H1 (cell line): ENCODE measurements at regions not wholly inside any gene's neighbourhood (a gene's known extent, or its start where the extent isn't known, plus 50 kb on each side); places are given as distances from the start of the nearest gene placed in this dataset.

ENCODE experiments used
- CTCF ChIA-PET: fragments of 300-600 bp; sonication (Branson Sonifier 250); formaldehyde crosslinking; loops from one replicate; lab custom pipeline; 2021; ENCODE audit not compliant: partially characterized antibody; lab: Charles Lee
- POLR2A ChIA-PET: fragments of 300-600 bp; sonication (Branson Sonifier 250); formaldehyde crosslinking; loops from one replicate; lab custom pipeline; 2021; ENCODE audit warnings: inconsistent platforms; ENCODE audit not compliant: partially characterized antibody; lab: Charles Lee
- DNase-seq, 2 experiments: peaks; one replicate each; pipeline versions ENCODE4 v3.0.0 to v3.0.0-alpha.2; 2010 to 2022; ENCODE audit warnings: low spot score in 2 of 2, low read depth in 1 of 2, mixed read lengths in 1 of 2
- FAIRE-seq: peaks from 2 replicates; lab custom pipeline; 2011; peaks lifted over from hg19 to GRCh38; lab: Jason Lieb, UNC
- H2AFZ ChIP-seq: 2 replicates; pipeline ENCODE4 v1.8.1; 2012; ENCODE audit warnings: low read length, inconsistent platforms
- H2AK5ac ChIP-seq: 2 replicates; pipeline ENCODE4 v1.6.1; 2013; ENCODE audit warnings: low read depth, low read length
- H2BK120ac ChIP-seq: replicated peaks from 2 replicates; pipeline ENCODE3; 2013; ENCODE audit warnings: low read depth, low read length, inconsistent platforms
- H2BK12ac ChIP-seq: 2 replicates; pipeline ENCODE4 v1.6.1; 2013; ENCODE audit warnings: low read depth, low read length
- H2BK15ac ChIP-seq: 2 replicates; pipeline ENCODE4 v1.6.1; 2013; ENCODE audit warnings: low read length
- H2BK20ac ChIP-seq: 2 replicates; pipeline ENCODE4 v1.6.1; 2013; ENCODE audit warnings: low read length
- H2BK5ac ChIP-seq: 2 replicates; pipeline ENCODE4 v1.6.1; 2013; ENCODE audit warnings: low read depth, low read length
- H3K14ac ChIP-seq: 2 replicates; pipeline ENCODE4 v1.6.1; 2013; ENCODE audit warnings: inconsistent platforms; ENCODE audit not compliant: insufficient read length
- H3K18ac ChIP-seq: 2 replicates; pipeline ENCODE4 v1.6.1; 2013; ENCODE audit warnings: low read length; ENCODE audit errors: extremely low read depth
- H3K23ac ChIP-seq: 2 replicates; pipeline ENCODE4 v1.6.1; 2013; ENCODE audit warnings: inconsistent platforms; ENCODE audit not compliant: insufficient read length
- H3K23me2 ChIP-seq: 2 replicates; pipeline ENCODE4 v1.6.1; 2013; ENCODE audit warnings: low read depth, low read length
- H3K27ac ChIP-seq: 2 replicates; pipeline ENCODE4 v1.6.1; 2011; ENCODE audit warnings: low read depth, low read length, inconsistent platforms
- H3K27me3 ChIP-seq, 4 experiments: replicated peaks in 1 of 4; 1 replicate in 1 of 4; 2 replicates in 3 of 4; pipeline versions ENCODE4 v1.6.1 to v1.8.1; 2011 to 2013; ENCODE audit warnings: low read length in 3 of 4, mild to moderate bottlenecking in 3 of 4, inconsistent platforms in 2 of 4, mixed read lengths in 2 of 4, moderate library complexity in 1 of 4; ENCODE audit not compliant: control insufficient read depth in 3 of 4, insufficient read depth in 3 of 4; ENCODE audit errors: extremely low read depth in 1 of 4
- H3K36me3 ChIP-seq, 4 experiments: 2 replicates each; pipeline versions ENCODE4 v1.6.1 to v1.8.1; 2011 to 2013; ENCODE audit warnings: mild to moderate bottlenecking in 4 of 4, low read length in 3 of 4, moderate library complexity in 2 of 4, control low read depth in 1 of 4, inconsistent platforms in 1 of 4; ENCODE audit not compliant: insufficient read depth in 4 of 4, control insufficient read depth in 2 of 4
- H3K4ac ChIP-seq: replicated peaks from 2 replicates; pipeline ENCODE3; 2013; ENCODE audit warnings: low read length, low read depth, mixed read lengths, inconsistent platforms; ENCODE audit not compliant: insufficient read length
- H3K4me1 ChIP-seq, 4 experiments: replicated peaks in 1 of 4; 1 replicate in 1 of 4; 2 replicates in 3 of 4; pipeline versions ENCODE4 v1.6.1 to v1.8.1; 2011 to 2013; ENCODE audit warnings: low read length in 3 of 4, inconsistent platforms in 2 of 4, mixed read lengths in 1 of 4; ENCODE audit not compliant: insufficient read depth in 4 of 4, control insufficient read depth in 3 of 4
- H3K4me2 ChIP-seq, 2 experiments: 2 replicates each; pipeline versions ENCODE4 v1.6.1 to v1.8.1; 2011 to 2013; ENCODE audit warnings: low read depth in 2 of 2, low read length in 2 of 2, control low read depth in 1 of 2, inconsistent platforms in 1 of 2, mild to moderate bottlenecking in 1 of 2; ENCODE audit not compliant: insufficient read depth in 1 of 2
- H3K4me3 ChIP-seq, 4 experiments: fragments of 200-600, 300-600 bp in 1 of 4; sonication (generic), shearing (Covaris generic), sonication (Bioruptor Twin) in 1 of 4; 2 replicates each; pipeline versions ENCODE4 v1.5.1 to v1.8.1; 2011 to 2016; ENCODE audit warnings: low read length in 4 of 4, low read depth in 3 of 4, control low read depth in 2 of 4, inconsistent platforms in 2 of 4, mild to moderate bottlenecking in 2 of 4, mixed read lengths in 1 of 4, moderate library complexity in 1 of 4; ENCODE audit not compliant: insufficient read depth in 2 of 4; ENCODE audit errors: extremely low read depth in 1 of 4
- H3K56ac ChIP-seq: replicated peaks from 2 replicates; pipeline ENCODE3; 2013; ENCODE audit warnings: low read depth, mild to moderate bottlenecking, mixed read lengths, low read length, inconsistent platforms; ENCODE audit not compliant: insufficient read length
- H3K79me1 ChIP-seq: 2 replicates; pipeline ENCODE4 v1.6.1; 2013; ENCODE audit warnings: low read depth, low read length, control low read depth
- H3K79me2 ChIP-seq, 2 experiments: 2 replicates each; pipeline versions ENCODE4 v1.6.1 to v1.8.1; 2012 to 2013; ENCODE audit warnings: low read length in 2 of 2, mild to moderate bottlenecking in 2 of 2, inconsistent platforms in 1 of 2; ENCODE audit not compliant: insufficient read depth in 2 of 2, control insufficient read depth in 1 of 2
- H3K9ac ChIP-seq, 4 experiments: replicated peaks in 1 of 4; 1 replicate in 1 of 4; 2 replicates in 3 of 4; pipeline versions ENCODE4 v1.6.1 to v1.8.1; 2011 to 2013; ENCODE audit warnings: low read depth in 3 of 4, low read length in 3 of 4, control low read depth in 2 of 4, mild to moderate bottlenecking in 2 of 4, moderate library complexity in 2 of 4, inconsistent platforms in 1 of 4; ENCODE audit errors: extremely low read depth in 1 of 4
- H3K9me3 ChIP-seq, 2 experiments: 2 replicates each; pipeline versions ENCODE4 v1.6.1 to v1.8.1; 2012 to 2013; ENCODE audit warnings: mild to moderate bottlenecking in 2 of 2, moderate library complexity in 2 of 2, control low read depth in 1 of 2, inconsistent platforms in 1 of 2, low read depth in 1 of 2, low read length in 1 of 2, mixed read lengths in 1 of 2; ENCODE audit not compliant: insufficient read depth in 2 of 2
- H4K20me1 ChIP-seq, 2 experiments: replicated peaks in 1 of 2; 2 replicates each; pipeline versions ENCODE3 to v1.8.1; 2011 to 2013; ENCODE audit warnings: inconsistent platforms in 2 of 2, low read length in 2 of 2, mild to moderate bottlenecking in 1 of 2; ENCODE audit not compliant: insufficient read depth in 2 of 2, control insufficient read depth in 1 of 2
- H4K5ac ChIP-seq: 2 replicates; pipeline ENCODE4 v1.6.1; 2013; ENCODE audit warnings: low read length, low read depth, mixed read lengths, inconsistent platforms; ENCODE audit not compliant: insufficient read length
- H4K8ac ChIP-seq: 2 replicates; pipeline ENCODE4 v1.8.0; 2013; ENCODE audit warnings: mild to moderate bottlenecking, moderate library complexity, low read length, inconsistent platforms; ENCODE audit not compliant: insufficient read depth; ENCODE audit errors: extremely low read depth
- H4K91ac ChIP-seq: replicated peaks from 2 replicates; pipeline ENCODE3; 2013; ENCODE audit warnings: low read length, mixed read lengths, inconsistent platforms; ENCODE audit not compliant: insufficient read length
- EZH2 ChIP-seq: fragments of 200-600 bp; sonication (generic); IDR thresholded peaks from 2 replicates; pipeline ENCODE4 v1.7.1; 2012; ENCODE audit warnings: low read depth, mild to moderate bottlenecking, moderate library complexity, low read length, inconsistent platforms; ENCODE audit not compliant: severe bottlenecking
- RAD21 ChIP-seq, 2 experiments: IDR thresholded peaks in 1 of 2; conservative IDR thresholded peaks in 1 of 2; 2 replicates each; pipeline ENCODE4 v1.6.1; 2011; ENCODE audit warnings: low read depth in 2 of 2, low read length in 2 of 2, improper control_type of control experiment in 1 of 2, inconsistent platforms in 1 of 2, mild to moderate bottlenecking in 1 of 2, moderate library complexity in 1 of 2
- RNF2 ChIP-seq: fragments of 200-900, 300-1000 bp; sonication (generic); IDR thresholded peaks from 2 replicates; pipeline ENCODE4 v1.7.1; 2016; ENCODE audit warnings: borderline replicate concordance, low read depth, mild to moderate bottlenecking, antibody characterized with exemption, low read length; ENCODE audit not compliant: poor library complexity, severe bottlenecking; ENCODE audit errors: missing control alignments
- TAF7 ChIP-seq: optimal IDR thresholded peaks from 2 replicates; pipeline ENCODE3; 2011; ENCODE audit warnings: low read depth, mild to moderate bottlenecking, inconsistent platforms, low read length, moderate library complexity, borderline replicate concordance
- TEAD4 ChIP-seq: IDR thresholded peaks from 2 replicates; pipeline ENCODE4 v1.6.1; 2012; ENCODE audit warnings: low read depth, low read length, inconsistent platforms, mixed read lengths
- WGBS, 2 experiments: shearing (Covaris generic) in 1 of 2; methylation state at CpG; one replicate each; pipeline versions ENCODE4 v1.1.6 to v1.1.7; 2013 to 2015; ENCODE audit warnings: low lambda C conversion rate in 2 of 2, mixed read lengths in 2 of 2, inconsistent platforms in 1 of 2, low coverage in 1 of 2, missing lambda C conversion rate in 1 of 2; ENCODE audit not compliant: insufficient replicate concordance in 2 of 2, insufficient coverage in 1 of 2, insufficient read length in 1 of 2; ENCODE audit errors: extremely low coverage in 1 of 2, missing lambda C conversion rate in 1 of 2; 5-methylcytosine and 5-hydroxymethylcytosine counted together
- TF ChIP-seq, protein P1 (sequence below), 3 experiments: IDR thresholded peaks; 1 replicate in 2 of 3; 2 replicates in 1 of 3; pipeline versions ENCODE4 v1.5.1 to v1.6.1; 2011; ENCODE audit warnings: low read length in 3 of 3, mild to moderate bottlenecking in 3 of 3, inconsistent platforms in 2 of 3, low read depth in 1 of 3, moderate library complexity in 1 of 3; ENCODE audit not compliant: insufficient read depth in 1 of 3; ENCODE audit errors: control extremely low read depth in 1 of 3

DNA sequence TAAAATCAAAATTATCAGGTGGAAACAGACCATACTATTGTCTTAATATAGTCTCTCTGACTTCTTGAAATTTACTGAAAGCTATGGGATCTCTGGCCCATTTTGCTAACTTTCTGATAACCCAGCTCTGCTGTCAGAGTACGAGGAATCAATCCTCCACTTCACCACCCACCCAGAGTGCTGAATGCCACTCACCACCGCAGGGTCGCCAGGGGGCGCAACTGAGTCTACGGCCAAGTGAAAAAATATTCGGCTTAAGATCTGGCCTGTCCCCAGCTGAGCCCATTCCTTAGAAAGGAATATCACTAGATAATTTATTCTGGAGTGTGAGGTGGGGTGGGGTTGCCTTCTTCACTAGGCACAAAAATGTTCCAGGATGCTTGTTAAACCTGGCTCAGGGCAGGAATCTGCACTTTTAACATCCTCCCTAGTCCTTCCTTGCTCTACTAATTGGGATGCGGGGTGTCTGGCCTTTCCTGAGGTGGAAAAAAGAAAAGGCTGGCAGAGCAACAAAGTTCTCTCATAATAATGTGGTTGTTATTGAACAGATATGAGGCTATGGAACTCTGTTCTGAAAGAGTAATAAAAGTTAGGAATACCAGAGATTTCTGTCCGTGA is 520.6 kb downstream of the MFSD1 start:
- H2BK20ac ChIP-seq, result no peak overlapping the region
- POLR2A ChIA-PET, result interaction anchor here (0.6 kb wide), 1 partner anchor 1121 kb away, joined by 4 read pairs; no protein-coding TSS in a partner anchor
- no peaks in the 10 kb centered on the region for H3K27me3 ChIP-seq
- no peaks in the 10 kb centered on the region for H3K4me1 ChIP-seq
- H3K23me2 ChIP-seq, result no peaks in the 10 kb centered on the region
- H3K27ac ChIP-seq, result no peak overlapping the region
- no peak overlapping the region for H2BK15ac ChIP-seq
- H3K36me3 ChIP-seq, result no peaks in the 10 kb centered on the region
- H2BK120ac ChIP-seq, result no peak overlapping the region
- no peaks in the 10 kb centered on the region for H3K79me2 ChIP-seq
- DNase-seq, result peak; percentile 23 to 92
- H3K4me2 ChIP-seq, result no peak overlapping the region
- H4K8ac ChIP-seq, result no peak overlapping the region
- H4K5ac ChIP-seq, result no peak overlapping the region
- WGBS, 2 experiments, result 39% methylated on average over 8 of the region's 8 CpGs; no CpG with 5 or more reads in 1 of the 2 experiments
- H2BK12ac ChIP-seq, result no peak overlapping the region
- no peak overlapping the region for H3K23ac ChIP-seq
- no peaks in the 10 kb centered on the region for H3K79me1 ChIP-seq
- H3K4ac ChIP-seq, result no peak overlapping the region
- no peak overlapping the region for H2AK5ac ChIP-seq
- H3K9me3 ChIP-seq, result no peaks in the 10 kb centered on the region
- no peaks in the 10 kb centered on the region for H4K20me1 ChIP-seq
- no peak overlapping the region for H3K9ac ChIP-seq
- no peak overlapping the region for H3K4me3 ChIP-seq
- no peak for FAIRE-seq
- TF ChIP-seq TEAD4 (0 out of 2 replicates have a peak, but pooled peaks have one; percentile 46), RNF2 (no peak), TAF7 (no peak), RAD21 (IDR thresholded peaks at IDR 0.05 in 1 of 2, conservative IDR thresholded peaks at IDR 0.05 in 1 of 2; ENCODE audit: low read depth in 2 of 2, low read length in 2 of 2) (peak; percentile 77 to 81), EZH2 (no peak)
- TF ChIP-seq, protein P1, sequence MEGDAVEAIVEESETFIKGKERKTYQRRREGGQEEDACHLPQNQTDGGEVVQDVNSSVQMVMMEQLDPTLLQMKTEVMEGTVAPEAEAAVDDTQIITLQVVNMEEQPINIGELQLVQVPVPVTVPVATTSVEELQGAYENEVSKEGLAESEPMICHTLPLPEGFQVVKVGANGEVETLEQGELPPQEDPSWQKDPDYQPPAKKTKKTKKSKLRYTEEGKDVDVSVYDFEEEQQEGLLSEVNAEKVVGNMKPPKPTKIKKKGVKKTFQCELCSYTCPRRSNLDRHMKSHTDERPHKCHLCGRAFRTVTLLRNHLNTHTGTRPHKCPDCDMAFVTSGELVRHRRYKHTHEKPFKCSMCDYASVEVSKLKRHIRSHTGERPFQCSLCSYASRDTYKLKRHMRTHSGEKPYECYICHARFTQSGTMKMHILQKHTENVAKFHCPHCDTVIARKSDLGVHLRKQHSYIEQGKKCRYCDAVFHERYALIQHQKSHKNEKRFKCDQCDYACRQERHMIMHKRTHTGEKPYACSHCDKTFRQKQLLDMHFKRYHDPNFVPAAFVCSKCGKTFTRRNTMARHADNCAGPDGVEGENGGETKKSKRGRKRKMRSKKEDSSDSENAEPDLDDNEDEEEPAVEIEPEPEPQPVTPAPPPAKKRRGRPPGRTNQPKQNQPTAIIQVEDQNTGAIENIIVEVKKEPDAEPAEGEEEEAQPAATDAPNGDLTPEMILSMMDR (IDR thresholded peaks at IDR 0.05; ENCODE audit: control extremely low read depth in 1 of 3, insufficient read depth in 1 of 3, low read depth in 1 of 3, low read length in 3 of 3), result peak; percentile 85 to 94 (median 92)
- TF ChIP-seq, all 59 proteins: peak for 3
- CTCF ChIA-PET, result interaction anchor here (0.5 to 2.9 kb wide), 48 partner anchors 9 to 1899 kb away, joined by 3 to 20 read pairs (median 4); no protein-coding TSS in a partner anchor
- no peak overlapping the region for H2BK5ac ChIP-seq
- H3K14ac ChIP-seq, result no peak overlapping the region
- no peak overlapping the region for H3K56ac ChIP-seq
- H3K18ac ChIP-seq, result no peak overlapping the region
- no peak overlapping the region for H4K91ac ChIP-seq
- H2AFZ ChIP-seq, result no peak overlapping the region
